Glomerular visceral epithelial cell (primary cell): ENCODE measurements at regions not wholly inside any gene's neighbourhood (a gene's known extent, or its start where the extent isn't known, plus 50 kb on each side); places are given as distances from the start of the nearest gene placed in this dataset.
"Not testable (repeated sequence)": the region's sequence is repeated elsewhere in the genome, so short reads cannot be mapped to it uniquely, and the experiment has no call there.

Experiments used
- DNase-seq: peaks from one replicate; pipeline ENCODE4 v3.0.0-alpha.2; 2016; ENCODE audit errors: extremely low spot score

- DNase-seq, result no peak
Observed at GRCh38 chr9:18032636-18033035, 441.3 kb upstream of the ADAMTSL1 start.

- no peak for DNase-seq
Observed at GRCh38 chr9:18036422-18037187, 437.3 kb upstream of the ADAMTSL1 start.

DNA sequence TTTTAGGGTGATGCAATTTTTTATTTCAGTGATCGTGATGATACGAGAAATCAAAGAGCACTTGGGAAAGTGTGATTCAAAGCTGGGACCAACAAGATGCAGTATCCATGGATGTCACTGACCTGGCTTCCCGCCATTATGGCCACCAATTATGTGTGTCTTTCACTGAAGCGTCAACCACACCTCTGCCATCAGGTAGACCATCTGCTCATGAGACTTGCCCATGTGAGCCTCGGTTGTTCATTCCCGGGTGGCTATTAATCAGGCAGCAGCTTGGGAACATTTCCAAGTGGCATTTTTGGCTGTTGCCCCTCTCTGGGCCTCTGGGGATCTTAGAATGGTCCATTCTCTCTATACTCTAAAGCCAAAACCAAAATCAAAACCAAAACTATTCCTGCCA, 436.0 kb upstream of the ADAMTSL1 start:
- no peak for DNase-seq

GRCh38 chr9:18040327-18040726, 433.6 kb upstream of the ADAMTSL1 start:
- no peak for DNase-seq

- no peak for DNase-seq
Observed at GRCh38 chr9:18043978-18044377, 430.0 kb upstream of the ADAMTSL1 start.

GRCh38 chr9:18045326-18045725, 428.6 kb upstream of the ADAMTSL1 start:
- no peak for DNase-seq

- no peak for DNase-seq
Observed at GRCh38 chr9:18046068-18046467, 427.9 kb upstream of the ADAMTSL1 start.

DNA sequence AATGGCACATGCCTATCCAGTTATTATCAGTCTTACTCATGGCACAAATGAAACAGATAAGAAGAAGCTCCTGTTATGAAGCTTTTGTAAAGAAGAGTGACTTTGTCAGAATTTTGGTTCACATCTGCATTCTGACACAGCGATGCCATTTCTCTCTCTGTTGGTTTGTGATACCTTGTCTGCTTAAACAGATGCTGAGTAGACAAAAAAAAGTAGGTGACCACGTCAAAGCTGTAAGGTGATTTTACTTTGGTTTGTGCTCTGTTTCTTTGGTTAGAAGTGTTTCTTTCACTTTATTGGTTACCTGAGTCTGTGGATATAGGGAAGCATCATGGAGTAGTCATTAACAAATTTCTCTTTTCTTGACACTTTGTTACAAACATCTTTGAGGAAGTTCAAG, 422.3 kb upstream of the ADAMTSL1 start:
- DNase-seq, result no peak

DNA sequence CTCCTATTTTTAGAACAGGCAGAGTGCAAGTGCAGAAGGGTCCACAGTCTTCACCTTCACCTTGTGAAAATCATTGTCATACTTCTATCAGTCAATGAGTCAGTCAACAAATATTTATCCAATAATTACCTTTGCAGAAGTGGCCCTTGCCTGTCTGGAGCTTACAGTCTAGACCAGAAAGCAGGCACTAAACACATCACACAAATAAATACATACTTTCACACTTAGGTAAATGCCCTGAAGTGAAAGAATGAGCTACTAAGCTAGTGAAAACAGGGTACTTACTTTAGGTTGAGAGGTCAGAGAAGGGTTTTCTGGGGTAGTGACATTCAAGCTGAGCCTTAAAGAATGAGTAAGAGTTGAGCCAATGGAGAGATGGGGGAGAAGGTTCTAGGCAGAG, 421.9 kb upstream of the ADAMTSL1 start:
- no peak for DNase-seq

DNA sequence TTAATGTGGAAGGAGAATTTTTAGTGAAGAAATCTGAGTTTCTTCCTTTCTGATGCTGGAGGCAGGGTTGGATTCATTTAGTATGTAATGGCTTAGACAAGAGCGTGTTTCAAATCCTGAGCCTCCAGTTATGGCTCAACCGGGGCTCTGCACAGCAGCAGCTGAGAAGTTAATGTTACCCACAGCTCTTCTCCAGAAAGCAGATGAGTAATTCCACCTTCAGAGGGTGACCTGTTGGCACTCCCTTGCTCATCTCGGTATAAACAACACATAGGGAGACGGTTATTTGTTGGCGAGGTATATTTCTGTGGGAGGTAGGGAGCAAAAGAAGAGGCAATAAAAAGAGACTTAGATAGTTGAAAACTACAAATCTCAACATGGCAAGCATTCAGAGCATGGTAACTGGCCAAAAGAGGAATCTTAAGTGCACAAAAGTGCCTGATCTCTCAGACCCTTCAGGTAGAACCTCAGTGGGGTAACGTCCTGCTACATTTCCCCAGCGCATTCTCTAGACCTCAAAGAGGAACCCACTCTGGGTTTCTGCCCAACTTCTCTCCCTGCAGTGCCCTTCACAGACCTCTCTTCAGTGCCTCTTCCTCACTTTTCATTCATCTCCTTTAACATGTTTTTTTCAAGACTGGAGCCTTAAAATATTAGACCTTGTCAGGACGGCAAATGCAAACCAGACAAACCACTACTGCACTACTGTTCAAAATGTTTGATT, 417.5 kb upstream of the ADAMTSL1 start:
- no peak for DNase-seq

DNA sequence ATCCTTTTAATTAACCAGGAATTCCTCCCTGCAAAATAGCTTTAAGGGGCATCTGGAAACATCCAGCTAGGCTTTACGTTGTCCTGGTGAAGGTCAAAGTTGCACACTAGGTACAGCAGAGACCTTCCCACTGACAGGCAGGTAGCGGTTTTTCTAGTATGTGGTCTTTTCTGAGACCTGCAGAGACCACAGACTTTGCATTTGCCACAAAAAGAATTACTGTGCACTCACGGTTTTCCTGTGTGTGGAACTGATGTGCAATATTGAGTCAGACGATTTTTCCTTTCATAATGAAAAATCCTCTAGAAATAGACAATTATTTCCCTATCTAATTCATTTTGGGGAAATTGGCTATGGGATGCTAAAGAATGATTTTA, 417.0 kb upstream of the ADAMTSL1 start:
- DNase-seq, result no peak

GRCh38 chr9:18058564-18059442, 415.1 kb upstream of the ADAMTSL1 start:
- no peak for DNase-seq

DNA sequence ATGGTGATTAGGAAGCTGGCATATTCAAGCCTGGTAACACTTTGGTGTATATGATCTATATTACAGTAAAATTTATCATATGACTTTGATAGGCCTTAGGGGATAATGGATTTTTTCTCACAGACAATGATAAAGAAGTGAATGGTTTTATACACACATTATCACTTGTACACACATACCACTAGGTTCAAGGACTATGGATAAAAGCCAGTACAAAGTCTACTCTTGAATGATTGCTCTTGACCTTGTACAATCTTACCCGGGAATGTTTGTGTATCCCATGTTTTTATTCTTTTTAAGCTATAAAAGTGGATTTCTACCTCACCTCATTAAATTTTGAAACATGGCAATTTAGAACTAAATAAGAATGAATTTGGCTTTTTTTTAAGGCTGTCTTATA, 414.5 kb upstream of the ADAMTSL1 start:
- no peak for DNase-seq

DNA sequence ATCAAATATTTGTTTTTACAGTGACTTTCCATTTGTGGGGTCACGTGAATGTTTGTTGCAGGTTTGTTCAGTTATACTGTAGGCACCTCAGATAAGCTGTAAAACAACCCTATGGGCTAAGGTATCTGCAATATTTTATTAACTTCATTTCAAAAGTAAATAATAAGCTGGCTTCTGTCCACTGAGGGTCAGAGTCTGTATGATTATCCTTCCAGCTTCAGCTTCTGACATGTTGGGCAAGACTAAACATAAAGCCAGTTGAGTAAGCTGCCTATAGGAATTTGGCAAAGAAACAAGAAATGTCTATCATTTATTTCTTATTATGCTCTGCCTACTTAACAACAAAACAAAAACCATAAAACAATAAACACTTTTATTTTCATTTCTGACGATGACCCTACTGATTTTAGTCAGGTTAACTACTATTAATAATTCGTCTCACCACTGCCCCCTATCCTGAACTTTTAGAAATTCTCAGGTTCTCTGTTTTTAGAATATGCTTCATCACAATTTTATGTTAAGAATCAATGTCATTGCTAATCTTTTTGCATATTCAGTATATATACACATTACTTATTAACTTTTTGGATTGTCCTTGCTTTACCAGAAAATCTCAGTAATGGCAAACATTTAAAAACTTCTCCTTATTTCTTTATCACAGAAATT, 413.6 kb upstream of the ADAMTSL1 start:
- DNase-seq, result no peak

DNA sequence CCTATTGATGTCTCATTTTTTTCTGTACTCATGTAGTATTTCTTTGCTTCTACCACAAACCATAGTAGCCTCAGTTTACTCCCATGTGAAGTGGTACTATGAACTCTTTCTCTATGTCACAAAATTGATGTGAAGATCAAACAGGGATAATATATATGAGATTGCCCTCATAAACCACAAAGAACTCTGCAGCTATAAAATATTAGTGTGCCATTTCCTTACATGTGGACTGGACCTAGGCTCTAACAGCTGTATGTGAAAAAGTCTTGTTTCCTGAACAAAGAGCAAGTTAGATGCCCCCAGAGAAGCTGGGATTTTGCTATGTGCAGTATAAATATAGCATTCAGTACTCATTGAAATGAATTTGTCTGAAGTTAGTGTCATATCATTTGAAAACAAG, 412.6 kb upstream of the ADAMTSL1 start:
- DNase-seq, result no peak

GRCh38 chr9:18061856-18062255, 412.1 kb upstream of the ADAMTSL1 start:
- DNase-seq, result no peak

DNA sequence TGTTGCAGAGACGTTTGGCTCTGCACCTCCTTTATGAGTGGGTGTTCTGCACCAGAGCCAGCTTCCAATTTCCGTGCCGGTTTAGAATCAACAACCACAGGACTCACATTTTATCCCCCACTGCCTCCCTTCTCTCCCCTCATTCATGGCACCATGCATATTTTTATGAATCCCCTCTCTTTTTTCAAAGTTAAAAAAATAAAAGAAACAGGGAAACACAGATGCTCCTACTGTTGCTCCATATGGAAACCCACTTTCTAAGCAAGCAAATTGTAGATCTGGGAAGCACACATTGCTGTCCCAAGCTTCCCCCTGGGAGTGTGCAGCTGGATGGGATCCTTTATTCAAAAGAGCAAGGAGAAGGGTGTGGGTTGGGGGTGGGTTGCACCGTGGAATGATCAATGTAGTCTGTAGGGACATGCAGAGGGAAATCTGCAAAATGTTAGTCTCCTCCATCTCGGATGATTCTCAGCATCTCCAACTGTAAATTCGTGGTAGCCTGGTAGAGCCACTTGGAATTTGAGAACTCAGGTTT, 410.0 kb upstream of the ADAMTSL1 start:
- DNase-seq, result no peak

- not testable (repeated sequence) for DNase-seq
Observed at GRCh38 chr9:18066608-18067007, 407.3 kb upstream of the ADAMTSL1 start.

DNA sequence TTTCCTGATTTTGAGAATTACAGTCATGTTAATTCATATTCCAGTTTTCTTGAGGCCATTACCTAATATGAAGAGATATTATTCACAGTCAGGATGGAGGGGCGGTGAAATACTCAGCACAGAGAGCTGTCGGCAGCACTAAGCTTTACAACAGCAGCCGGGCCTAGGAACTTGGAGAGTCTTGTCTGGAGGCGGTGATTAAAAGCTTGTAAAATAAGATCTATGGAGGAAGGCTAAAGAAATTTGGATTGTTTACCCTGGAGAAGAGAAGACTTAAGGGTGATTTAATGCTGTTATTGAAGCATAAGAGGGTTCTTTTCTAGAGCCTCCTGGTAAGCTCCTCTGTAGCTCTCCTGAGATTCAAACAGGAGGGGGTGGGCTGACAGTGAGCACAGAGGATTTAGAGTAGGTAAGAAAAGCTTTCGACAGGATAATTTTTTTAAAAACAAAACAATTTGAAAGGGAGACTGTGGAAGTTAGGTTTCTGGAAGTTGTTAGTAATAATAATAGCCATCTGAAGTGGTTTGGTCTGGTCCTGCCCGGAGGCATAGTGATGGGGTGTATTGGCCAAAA, 406.3 kb upstream of the ADAMTSL1 start:
- no peak for DNase-seq

- no peak for DNase-seq
Observed at GRCh38 chr9:18068900-18069299, 405.1 kb upstream of the ADAMTSL1 start.

DNA sequence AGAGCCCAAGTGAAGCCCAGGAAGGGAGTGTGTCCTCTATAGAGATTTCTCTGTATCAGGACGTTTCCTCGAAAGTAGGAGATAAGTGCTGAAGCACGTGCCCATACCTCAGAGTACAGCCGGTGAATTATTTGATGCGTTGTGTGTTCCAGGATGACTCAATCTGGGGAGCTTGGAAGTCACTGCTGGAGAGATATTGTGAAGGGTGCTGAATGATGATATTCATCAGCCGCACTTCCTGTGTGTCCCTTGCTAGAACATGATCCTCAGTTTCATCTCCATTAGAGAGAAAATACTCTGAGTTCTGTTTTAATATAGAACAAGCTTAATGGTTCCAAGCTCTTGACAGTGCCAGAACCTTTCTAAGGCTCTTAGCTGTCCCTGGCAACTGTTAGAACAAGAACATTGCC, 402.3 kb upstream of the ADAMTSL1 start:
- DNase-seq, result peak; percentile 15
